CD4-positive, alpha-beta T cell (primary cell): ENCODE measurements at regions not wholly inside any gene's neighbourhood (a gene's known extent, or its start where the extent isn't known, plus 50 kb on each side); places are given as distances from the start of the nearest gene placed in this dataset.

Experiments used
- ATAC-seq: fragments of 200-7000 bp; cut with Tn5 transposase; one replicate; pipeline ENCODE4 v1.10.0; 2022; ENCODE audit warnings: mild to moderate bottlenecking; ENCODE audit not compliant: poor library complexity
- CTCF ChIA-PET: fragments of 350-600 bp; sonication (Branson Sonifier 250); formaldehyde crosslinking; loops from one replicate; lab custom pipeline; 2021; ENCODE audit warnings: antibody characterized with exemption, inconsistent platforms; lab: Charles Lee
- POLR2A ChIA-PET: fragments of 350-600 bp; sonication (Branson Sonifier 250); formaldehyde crosslinking; loops from one replicate; lab custom pipeline; 2021; ENCODE audit warnings: antibody characterized with exemption, inconsistent platforms; lab: Charles Lee
- DNase-seq, 14 experiments: peaks; one replicate each; pipeline ENCODE4 v3.0.0-alpha.2; 2013 to 2020; ENCODE audit warnings: mixed read lengths in 2 of 14
- H3K27ac ChIP-seq, 2 donors: one replicate each; pipeline versions ENCODE4 v1.5.1 to v1.7.0; 2013; ENCODE audit warnings: low read length in 2 of 2, low read depth in 1 of 2, mild to moderate bottlenecking in 1 of 2
- H3K27me3 ChIP-seq, 2 experiments: 1 replicate in 1 of 2; 2 replicates in 1 of 2; pipeline versions ENCODE4 v1.6.1 to v1.7.0; 2013; ENCODE audit warnings: low read length in 2 of 2, control low read depth in 1 of 2, mild to moderate bottlenecking in 1 of 2, moderate library complexity in 1 of 2; ENCODE audit not compliant: insufficient read depth in 2 of 2, control insufficient read depth in 1 of 2
- H3K36me3 ChIP-seq: one replicate; pipeline ENCODE4 v1.6.1; 2013; ENCODE audit warnings: low read length, control low read depth; ENCODE audit not compliant: insufficient read depth
- H3K4me1 ChIP-seq: one replicate; pipeline ENCODE4 v1.6.1; 2013; ENCODE audit warnings: low read length, control low read depth; ENCODE audit not compliant: insufficient read depth
- H3K4me3 ChIP-seq: one replicate; pipeline ENCODE4 v1.5.1; 2013; ENCODE audit warnings: mild to moderate bottlenecking, low read length, moderate library complexity
- H3K9me3 ChIP-seq, 2 experiments: 1 replicate in 1 of 2; 2 replicates in 1 of 2; pipeline versions ENCODE4 v1.6.1 to v1.7.0; 2013; ENCODE audit warnings: low read length in 2 of 2, mild to moderate bottlenecking in 2 of 2, control low read depth in 1 of 2, moderate library complexity in 1 of 2; ENCODE audit not compliant: control insufficient read depth in 1 of 2, insufficient read depth in 1 of 2
- H3K27ac Mint-ChIP-seq: one replicate; pipeline ENCODE4 v1.8.0; 2020; ENCODE audit warnings: mixed read lengths
- H3K27me3 Mint-ChIP-seq: one replicate; pipeline ENCODE4 v1.8.0; 2021; ENCODE audit warnings: mixed read lengths
- H3K36me3 Mint-ChIP-seq: one replicate; pipeline ENCODE4 v1.8.0; 2021; ENCODE audit warnings: low read depth, mixed read lengths
- H3K4me1 Mint-ChIP-seq: one replicate; pipeline ENCODE4 v1.8.0; 2021; ENCODE audit warnings: low read depth, mixed read lengths
- H3K4me3 Mint-ChIP-seq: one replicate; pipeline ENCODE4 v1.8.0; 2020; ENCODE audit warnings: mild to moderate bottlenecking, mixed read lengths
- H3K9me3 Mint-ChIP-seq: one replicate; pipeline ENCODE4 v1.8.0; 2020; ENCODE audit warnings: mixed read lengths
- intact Hi-C, 2 experiments: fragments of 100-400 bp; cut with DNase I in 1 of 2; cut with micrococcal nuclease in 1 of 2; formaldehyde crosslinking; loops; one replicate each; pipeline versions ENCODE4 v1.15.1 to v1.9.0; 2023 to 2025; cut with DNase I, micrococcal nuclease
- TF ChIP-seq, protein P1 (sequence below): fragments of 200-600 bp; IDR thresholded peaks from one replicate; pipeline ENCODE4 v1.8.0; 2022; ENCODE audit warnings: antibody characterized with exemption, mild to moderate bottlenecking

- Histone ChIP-seq H3K4me1 (peaks cover 17% of the 10 kb centered on the region), H3K27ac (no peak overlapping the region), H3K4me3 (no peak overlapping the region), H3K36me3 (no peaks in the 10 kb centered on the region), H3K9me3 (peaks cover 0 to 20% of the 10 kb centered on the region in 2 experiments), H3K27me3 (peaks cover 62 to 89% of the 10 kb centered on the region in 2 experiments)
- TF ChIP-seq, protein P1, sequence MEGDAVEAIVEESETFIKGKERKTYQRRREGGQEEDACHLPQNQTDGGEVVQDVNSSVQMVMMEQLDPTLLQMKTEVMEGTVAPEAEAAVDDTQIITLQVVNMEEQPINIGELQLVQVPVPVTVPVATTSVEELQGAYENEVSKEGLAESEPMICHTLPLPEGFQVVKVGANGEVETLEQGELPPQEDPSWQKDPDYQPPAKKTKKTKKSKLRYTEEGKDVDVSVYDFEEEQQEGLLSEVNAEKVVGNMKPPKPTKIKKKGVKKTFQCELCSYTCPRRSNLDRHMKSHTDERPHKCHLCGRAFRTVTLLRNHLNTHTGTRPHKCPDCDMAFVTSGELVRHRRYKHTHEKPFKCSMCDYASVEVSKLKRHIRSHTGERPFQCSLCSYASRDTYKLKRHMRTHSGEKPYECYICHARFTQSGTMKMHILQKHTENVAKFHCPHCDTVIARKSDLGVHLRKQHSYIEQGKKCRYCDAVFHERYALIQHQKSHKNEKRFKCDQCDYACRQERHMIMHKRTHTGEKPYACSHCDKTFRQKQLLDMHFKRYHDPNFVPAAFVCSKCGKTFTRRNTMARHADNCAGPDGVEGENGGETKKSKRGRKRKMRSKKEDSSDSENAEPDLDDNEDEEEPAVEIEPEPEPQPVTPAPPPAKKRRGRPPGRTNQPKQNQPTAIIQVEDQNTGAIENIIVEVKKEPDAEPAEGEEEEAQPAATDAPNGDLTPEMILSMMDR: no peak
- H3K4me3 Mint-ChIP-seq: no peak overlapping the region
- no peak overlapping the region for H3K27ac Mint-ChIP-seq
- ATAC-seq (no peak), DNase-seq (no peak)
- peaks cover 89% of the 10 kb centered on the region for H3K27me3 Mint-ChIP-seq
- H3K4me1 Mint-ChIP-seq: peaks cover 14% of the 10 kb centered on the region
- no peaks in the 10 kb centered on the region for H3K9me3 Mint-ChIP-seq
- ChIA-PET CTCF (no interaction called here), POLR2A (no interaction called here)
- H3K36me3 Mint-ChIP-seq: no peaks in the 10 kb centered on the region
- intact Hi-C loops: no loop called here
These were observed 85.9 kb upstream of the PAX2 start for GRCh38 chr10:100659361-100660098.

- DNase-seq: no peak
- peaks cover 0 to 18% of the 10 kb centered on the region in 2 experiments for H3K9me3 ChIP-seq
- no peaks in the 10 kb centered on the region for H3K9me3 Mint-ChIP-seq
- peaks cover 87% of the 10 kb centered on the region for H3K27me3 Mint-ChIP-seq
- no peaks in the 10 kb centered on the region for H3K36me3 ChIP-seq
- intact Hi-C loops: no loop called here
- no peak overlapping the region for H3K4me3 ChIP-seq
- peaks cover 6% of the 10 kb centered on the region for H3K4me1 Mint-ChIP-seq
- H3K27me3 ChIP-seq: peaks cover 56 to 83% of the 10 kb centered on the region in 2 experiments
- no peak overlapping the region for H3K27ac ChIP-seq
- H3K27ac Mint-ChIP-seq: no peak overlapping the region
- no peak overlapping the region for H3K4me3 Mint-ChIP-seq
- no peaks in the 10 kb centered on the region for H3K36me3 Mint-ChIP-seq
- H3K4me1 ChIP-seq: peaks cover 9% of the 10 kb centered on the region
- POLR2A ChIA-PET: no interaction called here
- CTCF ChIA-PET: no interaction called here
- ATAC-seq: no peak
- TF ChIP-seq, protein P1: no peak
These were observed 85.0 kb upstream of the PAX2 start for GRCh38 chr10:100660365-100660764.

DNA sequence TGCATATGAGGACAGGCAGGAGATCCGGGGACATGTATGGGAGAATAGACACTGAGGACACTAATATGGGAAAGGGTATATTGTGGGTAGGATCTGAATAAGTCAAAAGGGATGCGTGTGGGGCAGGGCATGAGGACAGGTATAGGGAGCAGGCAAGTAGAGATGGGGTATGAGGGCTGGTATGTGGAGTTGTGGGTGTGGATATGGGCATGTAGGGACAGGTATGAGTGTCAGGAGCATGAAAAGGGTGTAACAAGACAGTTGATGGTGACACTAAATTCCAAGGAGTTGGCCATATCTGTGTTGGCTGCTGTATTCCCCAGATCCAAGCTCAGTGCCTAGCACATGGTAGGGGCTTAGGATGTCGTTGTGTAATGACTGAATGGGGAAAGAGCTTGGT is 84.4 kb upstream of the PAX2 start:
- intact Hi-C loops: no loop called here
- Histone ChIP-seq H3K4me3 (no peak overlapping the region), H3K27me3 (peaks cover 50 to 77% of the 10 kb centered on the region in 2 experiments), H3K9me3 (peaks cover 0 to 12% of the 10 kb centered on the region in 2 experiments), H3K4me1 (peaks cover 3% of the 10 kb centered on the region), H3K27ac (no peak overlapping the region), H3K36me3 (no peaks in the 10 kb centered on the region)
- no peak for ATAC-seq
- TF ChIP-seq, protein P1: no peak
- DNase-seq: no peak
- ChIA-PET POLR2A (no interaction called here), CTCF (no interaction called here)
- Mint-ChIP-seq H3K27me3 (peaks cover 81% of the 10 kb centered on the region), H3K4me1 (peaks cover under 1% of the 10 kb centered on the region), H3K27ac (no peak overlapping the region), H3K4me3 (no peak overlapping the region), H3K9me3 (no peaks in the 10 kb centered on the region), H3K36me3 (no peaks in the 10 kb centered on the region)
